HEK293 (cell line): ENCODE measurements at regions not wholly inside any gene's neighbourhood (a gene's known extent, or its start where the extent isn't known, plus 50 kb on each side); places are given as distances from the start of the nearest gene placed in this dataset.

Source experiments
- ATF2 ChIP-seq: fragments of 450-650 bp; formaldehyde crosslinking; IDR thresholded peaks from 2 replicates; pipeline ENCODE4 v1.5.1; 2016; ENCODE audit warnings: missing biosample characterization, missing genetic modification characterization, low read depth
- CTCF ChIP-seq: fragments of 450-650 bp; formaldehyde crosslinking; IDR thresholded peaks from 2 replicates; pipeline ENCODE4 v1.5.1; 2016; ENCODE audit warnings: missing biosample characterization, missing genetic modification characterization
- REST ChIP-seq: fragments of 450-650 bp; formaldehyde crosslinking; IDR thresholded peaks from 2 replicates; pipeline ENCODE4 v1.5.1; 2016; ENCODE audit warnings: missing biosample characterization, missing genetic modification characterization
- TF ChIP-seq, protein P1 (sequence below): fragments of 450-650 bp; formaldehyde crosslinking; IDR thresholded peaks from 2 replicates; pipeline ENCODE4 v1.5.1; 2016; ENCODE audit warnings: missing biosample characterization, missing genetic modification characterization
- TF ChIP-seq, protein P2 (sequence below): fragments of 450-650 bp; formaldehyde crosslinking; IDR thresholded peaks from 2 replicates; pipeline ENCODE4; 2016; ENCODE audit warnings: missing biosample characterization, missing genetic modification characterization

- no peak for TF ChIP-seq REST (tag by site-specific recombination)
- TF ChIP-seq CTCF (tag by site-specific recombination), result no peak
- TF ChIP-seq, protein P1, sequence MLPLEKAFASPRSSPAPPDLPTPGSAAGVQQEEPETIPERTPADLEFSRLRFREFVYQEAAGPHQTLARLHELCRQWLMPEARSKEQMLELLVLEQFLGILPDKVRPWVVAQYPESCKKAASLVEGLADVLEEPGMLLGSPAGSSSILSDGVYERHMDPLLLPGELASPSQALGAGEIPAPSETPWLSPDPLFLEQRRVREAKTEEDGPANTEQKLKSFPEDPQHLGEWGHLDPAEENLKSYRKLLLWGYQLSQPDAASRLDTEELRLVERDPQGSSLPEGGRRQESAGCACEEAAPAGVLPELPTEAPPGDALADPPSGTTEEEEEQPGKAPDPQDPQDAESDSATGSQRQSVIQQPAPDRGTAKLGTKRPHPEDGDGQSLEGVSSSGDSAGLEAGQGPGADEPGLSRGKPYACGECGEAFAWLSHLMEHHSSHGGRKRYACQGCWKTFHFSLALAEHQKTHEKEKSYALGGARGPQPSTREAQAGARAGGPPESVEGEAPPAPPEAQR (tag by site-specific recombination), result no peak
- TF ChIP-seq, protein P2, sequence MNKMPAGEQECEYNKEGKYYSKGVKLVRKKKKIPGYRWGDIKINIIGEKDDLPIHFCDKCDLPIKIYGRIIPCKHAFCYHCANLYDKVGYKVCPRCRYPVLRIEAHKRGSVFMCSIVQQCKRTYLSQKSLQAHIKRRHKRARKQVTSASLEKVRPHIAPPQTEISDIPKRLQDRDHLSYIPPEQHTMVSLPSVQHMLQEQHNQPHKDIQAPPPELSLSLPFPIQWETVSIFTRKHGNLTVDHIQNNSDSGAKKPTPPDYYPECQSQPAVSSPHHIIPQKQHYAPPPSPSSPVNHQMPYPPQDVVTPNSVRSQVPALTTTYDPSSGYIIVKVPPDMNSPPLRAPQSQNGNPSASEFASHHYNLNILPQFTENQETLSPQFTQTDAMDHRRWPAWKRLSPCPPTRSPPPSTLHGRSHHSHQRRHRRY (tag by site-specific recombination), result no peak
- no peak for TF ChIP-seq ATF2 (tag by site-specific recombination)
Observed at GRCh38 chr18:65255417-65255816, 495.4 kb upstream of the CDH7 start.
